Epithelial cell of esophagus (primary cell): ENCODE measurements at regions not wholly inside any gene's neighbourhood (a gene's known extent, or its start where the extent isn't known, plus 50 kb on each side); places are given as distances from the start of the nearest gene placed in this dataset.

Source experiments
- DNase-seq: peaks from one replicate; pipeline ENCODE4 v3.0.0; 2010; ENCODE audit warnings: low read depth
- H3K4me3 ChIP-seq: 2 replicates; pipeline ENCODE4 v1.5.1; 2011; ENCODE audit warnings: mild to moderate bottlenecking, low read length, control low read depth
- CTCF ChIP-seq: IDR thresholded peaks from 2 replicates; pipeline ENCODE4 v1.5.1; 2011; ENCODE audit warnings: low read depth, mild to moderate bottlenecking, low read length, control low read depth, inconsistent platforms; ENCODE audit not compliant: insufficient read depth; ENCODE audit errors: missing control alignments

GRCh38 chrY:8622856-8623255 is 714.4 kb upstream of the TSPY4 start:
- no peak for DNase-seq
- no peak overlapping the region for H3K4me3 ChIP-seq
- no peak for TF ChIP-seq CTCF

GRCh38 chrY:8629636-8630035 is 707.6 kb upstream of the TSPY4 start:
- no peak for DNase-seq
- no peak for TF ChIP-seq CTCF
- H3K4me3 ChIP-seq, result no peak overlapping the region

- DNase-seq, result no peak
- no peak for TF ChIP-seq CTCF
- no peak overlapping the region for H3K4me3 ChIP-seq
Measured at GRCh38 chrY:8638111-8638510, 699.2 kb upstream of the TSPY4 start.

- no peak for DNase-seq
- no peak overlapping the region for H3K4me3 ChIP-seq
- no peak for TF ChIP-seq CTCF
Measured at GRCh38 chrY:8644926-8645325, 692.3 kb upstream of the TSPY4 start.

- no peak for TF ChIP-seq CTCF
- H3K4me3 ChIP-seq, result no peak overlapping the region
- no peak for DNase-seq
Measured at GRCh38 chrY:8652445-8652844, 684.8 kb upstream of the TSPY4 start.

GRCh38 chrY:8655017-8655416 is 682.2 kb upstream of the TSPY4 start:
- no peak for DNase-seq
- TF ChIP-seq CTCF, result no peak

GRCh38 chrY:8656101-8656500 is 681.2 kb upstream of the TSPY4 start:
- no peak overlapping the region for H3K4me3 ChIP-seq
- no peak for DNase-seq
- no peak for TF ChIP-seq CTCF

More at GRCh38 chrY:8655017-8655416, 682.2 kb upstream of the TSPY4 start:
- no peak overlapping the region for H3K4me3 ChIP-seq
